ENCODE measurements at regions not wholly inside any gene's neighbourhood (a gene's known extent, or its start where the extent isn't known, plus 50 kb on each side); places are given as distances from the start of the nearest gene placed in this dataset.

- no peak for DNase-seq (ENCODE audit: low read depth)
Observed at GRCh38 chr21:39124681-39125251, 58.5 kb downstream of the PSMG1 start.

- DNase-seq (ENCODE audit: low read depth): no peak
Observed at GRCh38 chr21:39123375-39123774, 59.9 kb downstream of the PSMG1 start.

GRCh38 chr21:39121600-39122355 lies 61.5 kb downstream of the PSMG1 start:
- peak; percentile 33 for DNase-seq (ENCODE audit: low read depth)

- DNase-seq (ENCODE audit: low read depth): no peak
Observed at GRCh38 chr21:39120876-39121599, 62.2 kb downstream of the PSMG1 start.

- DNase-seq (ENCODE audit: low read depth): no peak
Observed at GRCh38 chr21:39119891-39120290, 63.4 kb downstream of the PSMG1 start.

- DNase-seq (ENCODE audit: low read depth): no peak
Observed at GRCh38 chr21:39118604-39119215, 64.5 kb downstream of the PSMG1 start.

GRCh38 chr21:39118061-39118460 lies 65.2 kb downstream of the PSMG1 start:
- no peak for DNase-seq (ENCODE audit: low read depth)

GRCh38 chr21:39117440-39117970 lies 65.7 kb downstream of the PSMG1 start:
- DNase-seq (ENCODE audit: low read depth): no peak

GRCh38 chr21:39116761-39117439 lies 66.4 kb downstream of the PSMG1 start:
- no peak for DNase-seq (ENCODE audit: low read depth)

GRCh38 chr21:39115576-39116235 lies 67.5 kb downstream of the PSMG1 start:
- DNase-seq (ENCODE audit: low read depth): no peak

GRCh38 chr21:39114871-39115575 lies 68.2 kb downstream of the PSMG1 start:
- no peak for DNase-seq (ENCODE audit: low read depth)

GRCh38 chr21:39111931-39112550 lies 71.2 kb downstream of the PSMG1 start:
- no peak for DNase-seq (ENCODE audit: low read depth)

GRCh38 chr21:39110431-39110830 lies 72.8 kb downstream of the PSMG1 start:
- DNase-seq (ENCODE audit: low read depth): no peak

- DNase-seq (ENCODE audit: low read depth): no peak
Observed at GRCh38 chr21:39109596-39110210, 73.5 kb downstream of the PSMG1 start.

GRCh38 chr21:39109163-39109530 lies 74.1 kb downstream of the PSMG1 start:
- DNase-seq (ENCODE audit: low read depth): no peak

- no peak for DNase-seq (ENCODE audit: low read depth)
Observed at GRCh38 chr21:39108291-39109162, 74.7 kb downstream of the PSMG1 start.

- no peak for DNase-seq (ENCODE audit: low read depth)
Observed at GRCh38 chr21:39107739-39108138, 75.5 kb downstream of the PSMG1 start.

- no peak for DNase-seq (ENCODE audit: low read depth)
Observed at GRCh38 chr21:39106881-39107462, 76.3 kb downstream of the PSMG1 start.
